ENCODE measurements at regions not wholly inside any gene's neighbourhood (a gene's known extent, or its start where the extent isn't known, plus 50 kb on each side); places are given as distances from the start of the nearest gene placed in this dataset.

GRCh38 chr2:58620896-58621295 lies 379.8 kb upstream of the FANCL start:
- TF ChIP-seq CTCF (IDR thresholded peaks at IDR 0.05; ENCODE audit: low read depth, low read length) (no peak), EZH2phosphoT487 (IDR thresholded peaks at IDR 0.05; ENCODE audit: low read depth) (no peak)

Measured in OCI-LY3 (cell line).